OCI-LY1 (cell line): ENCODE measurements at regions not wholly inside any gene's neighbourhood (a gene's known extent, or its start where the extent isn't known, plus 50 kb on each side); places are given as distances from the start of the nearest gene placed in this dataset.
"Not testable (repeated sequence)": the region's sequence is repeated elsewhere in the genome, so short reads cannot be mapped to it uniquely, and the experiment has no call there.

Experiments used
- EZH2 ChIP-seq: fragments of 200-600 bp; sonication (generic), shearing (Covaris generic); IDR thresholded peaks from 2 replicates; pipeline ENCODE4 v1.8.0; 2017; ENCODE audit warnings: borderline replicate concordance, mixed run types, mild to moderate bottlenecking, antibody characterized with exemption, low read length, moderate library complexity, mixed read lengths
- TF ChIP-seq, protein P1 (sequence below): fragments of 200-600 bp; sonication (generic), shearing (Covaris generic); IDR thresholded peaks from 2 replicates; pipeline ENCODE4 v1.5.1; 2017; ENCODE audit warnings: mild to moderate bottlenecking, antibody characterized with exemption, low read length, moderate library complexity, mixed read lengths

- TF ChIP-seq, protein P1, sequence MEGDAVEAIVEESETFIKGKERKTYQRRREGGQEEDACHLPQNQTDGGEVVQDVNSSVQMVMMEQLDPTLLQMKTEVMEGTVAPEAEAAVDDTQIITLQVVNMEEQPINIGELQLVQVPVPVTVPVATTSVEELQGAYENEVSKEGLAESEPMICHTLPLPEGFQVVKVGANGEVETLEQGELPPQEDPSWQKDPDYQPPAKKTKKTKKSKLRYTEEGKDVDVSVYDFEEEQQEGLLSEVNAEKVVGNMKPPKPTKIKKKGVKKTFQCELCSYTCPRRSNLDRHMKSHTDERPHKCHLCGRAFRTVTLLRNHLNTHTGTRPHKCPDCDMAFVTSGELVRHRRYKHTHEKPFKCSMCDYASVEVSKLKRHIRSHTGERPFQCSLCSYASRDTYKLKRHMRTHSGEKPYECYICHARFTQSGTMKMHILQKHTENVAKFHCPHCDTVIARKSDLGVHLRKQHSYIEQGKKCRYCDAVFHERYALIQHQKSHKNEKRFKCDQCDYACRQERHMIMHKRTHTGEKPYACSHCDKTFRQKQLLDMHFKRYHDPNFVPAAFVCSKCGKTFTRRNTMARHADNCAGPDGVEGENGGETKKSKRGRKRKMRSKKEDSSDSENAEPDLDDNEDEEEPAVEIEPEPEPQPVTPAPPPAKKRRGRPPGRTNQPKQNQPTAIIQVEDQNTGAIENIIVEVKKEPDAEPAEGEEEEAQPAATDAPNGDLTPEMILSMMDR = not testable (repeated sequence)
- not testable (repeated sequence) for TF ChIP-seq EZH2
Observed at GRCh38 chr4:169919194-169920124, 106.7 kb downstream of the MFAP3L start.
